HCT116 (cell line): ENCODE measurements at regions not wholly inside any gene's neighbourhood (a gene's known extent, or its start where the extent isn't known, plus 50 kb on each side); places are given as distances from the start of the nearest gene placed in this dataset.

Source experiments
- ATAC-seq: fragments of 200-7000 bp; cut with Tn5 transposase; 2 replicates; pipeline ENCODE4 v1.9.1; 2020; ENCODE audit warnings: mild to moderate bottlenecking, moderate library complexity
- BruUV-seq: library from RNA; stranded (reverse); fragments of 400-500 nt; replicated peaks from 2 replicates; lab custom pipeline; 2021; lab: Mats Ljungman, UMichigan
- CTCF ChIA-PET: fragments of 300-600 bp; sonication (Branson Sonifier 250); formaldehyde crosslinking; loops from one replicate; lab custom pipeline; 2021; ENCODE audit warnings: antibody characterized with exemption; lab: Charles Lee
- POLR2A ChIA-PET: fragments of 300-600, 350-600 bp; sonication (Branson Sonifier 250); formaldehyde crosslinking; loops from one replicate; lab custom pipeline; 2021; ENCODE audit warnings: antibody characterized with exemption; lab: Charles Lee
- RAD21 ChIA-PET, 2 experiments: fragments of 300-600 bp; sonication (Branson Sonifier 250); formaldehyde crosslinking; loops; one replicate each; lab custom pipeline; 2023; ENCODE audit warnings: low total read pairs in 2 of 2; ENCODE audit not compliant: uncharacterized antibody in 2 of 2, unreplicated experiment in 2 of 2, low non-redundant PET in 1 of 2; lab: Charles Lee
- DNase-seq: peaks from one replicate; pipeline ENCODE4 v3.0.0-alpha.2; 2010; ENCODE audit warnings: low read depth, low spot score
- H2AFZ ChIP-seq: fragments of 200-600 bp; shearing (Covaris generic), sonication (generic); 2 replicates; pipeline ENCODE4 v1.6.1; 2017; ENCODE audit warnings: low read depth, mixed run types, mixed read lengths, antibody characterized with exemption, low read length; ENCODE audit not compliant: poor library complexity, severe bottlenecking
- H3K27ac ChIP-seq: 2 replicates; pipeline ENCODE4 v1.5.1; 2012; ENCODE audit warnings: low read depth, low read length
- H3K27me3 ChIP-seq: fragments of 200-600 bp; sonication (generic); 2 replicates; pipeline ENCODE4 v1.6.1; 2016; ENCODE audit warnings: mixed run types, low read length, mixed read lengths; ENCODE audit not compliant: insufficient read depth
- H3K36me3 ChIP-seq, 2 experiments: fragments of 200-500 bp in 1 of 2; fragments of 200-600 bp in 1 of 2; sonication (Bioruptor generic) in 1 of 2; sonication (generic) in 1 of 2; 2 replicates each; pipeline versions ENCODE4 v1.5.1 to v1.6.1; 2014 to 2016; ENCODE audit warnings: low read length in 2 of 2, inconsistent platforms in 1 of 2, mixed read lengths in 1 of 2, mixed run types in 1 of 2; ENCODE audit not compliant: insufficient read depth in 2 of 2, control insufficient read depth in 1 of 2
- H3K4me1 ChIP-seq, 2 experiments: fragments of 200-600 bp in 1 of 2; sonication (generic) in 1 of 2; 2 replicates each; pipeline versions ENCODE4 v1.5.1 to v1.6.1; 2012 to 2017; ENCODE audit warnings: low read length in 2 of 2, inconsistent platforms in 1 of 2, mild to moderate bottlenecking in 1 of 2, mixed read lengths in 1 of 2, mixed run types in 1 of 2, moderate library complexity in 1 of 2; ENCODE audit not compliant: insufficient read depth in 2 of 2, control insufficient read depth in 1 of 2
- H3K4me2 ChIP-seq: fragments of 200-600 bp; sonication (generic); 2 replicates; pipeline ENCODE4 v1.6.1; 2017; ENCODE audit warnings: mixed run types, low read length, mixed read lengths
- H3K4me3 ChIP-seq, 2 experiments: fragments of 200-600 bp in 1 of 2; sonication (generic) in 1 of 2; replicated peaks in 1 of 2; 2 replicates each; pipeline ENCODE4 v1.5.1; 2011 to 2016; ENCODE audit warnings: low read length in 2 of 2, control low read depth in 1 of 2, low read depth in 1 of 2, mild to moderate bottlenecking in 1 of 2, mixed read lengths in 1 of 2, mixed run types in 1 of 2
- H3K79me2 ChIP-seq: fragments of 200-600 bp; sonication (generic); 2 replicates; pipeline ENCODE4 v1.6.1; 2017; ENCODE audit warnings: mild to moderate bottlenecking, mixed run types, low read length, moderate library complexity, mixed read lengths; ENCODE audit not compliant: insufficient read depth
- H3K9ac ChIP-seq: fragments of 200-600 bp; sonication (generic); 2 replicates; pipeline ENCODE4 v1.6.1; 2016; ENCODE audit warnings: low read length, mixed read lengths
- H3K9me2 ChIP-seq: fragments of 200-600 bp; sonication (generic), shearing (Covaris generic); 2 replicates; pipeline ENCODE4 v1.6.1; 2017; ENCODE audit warnings: mixed run types, mild to moderate bottlenecking, moderate library complexity; ENCODE audit not compliant: insufficient read depth
- H3K9me3 ChIP-seq, 2 experiments: fragments of 200-500 bp in 1 of 2; fragments of 200-600 bp in 1 of 2; sonication (Bioruptor generic) in 1 of 2; sonication (generic) in 1 of 2; 2 replicates each; pipeline ENCODE4 v1.6.1; 2014 to 2017; ENCODE audit warnings: low read length in 2 of 2, mixed read lengths in 2 of 2, inconsistent platforms in 1 of 2, low read depth in 1 of 2, mild to moderate bottlenecking in 1 of 2, mixed run types in 1 of 2, moderate library complexity in 1 of 2; ENCODE audit not compliant: control insufficient read depth in 1 of 2, insufficient read depth in 1 of 2
- H4K20me1 ChIP-seq: fragments of 200-600 bp; sonication (generic), shearing (Covaris generic); 2 replicates; pipeline ENCODE4 v1.6.1; 2017; ENCODE audit warnings: mixed run types, mild to moderate bottlenecking, moderate library complexity; ENCODE audit not compliant: insufficient read depth
- EZH2 ChIP-seq: fragments of 200-600 bp; sonication (generic); IDR thresholded peaks from 2 replicates; pipeline ENCODE4 v1.6.1; 2017; ENCODE audit warnings: antibody characterized with exemption, mixed run types
- EZH2phosphoT487 ChIP-seq: fragments of 200-600 bp; IDR thresholded peaks from 2 replicates; pipeline ENCODE4 v1.6.1; 2018; ENCODE audit warnings: antibody characterized with exemption, borderline replicate concordance
- JUND ChIP-seq: IDR thresholded peaks from 2 replicates; pipeline ENCODE4 v1.6.1; 2012
- POLR2AphosphoS5 ChIP-seq: IDR thresholded peaks from 2 replicates; pipeline ENCODE4 v1.6.1; 2011; ENCODE audit warnings: mild to moderate bottlenecking, low read depth, low read length, moderate library complexity
- SIN3A ChIP-seq: IDR thresholded peaks from 2 replicates; pipeline ENCODE4 v1.6.1; 2012; ENCODE audit warnings: low read depth
- SP1 ChIP-seq: IDR thresholded peaks from 2 replicates; pipeline ENCODE4 v1.6.1; 2012; ENCODE audit warnings: low read depth
- TCF7L2 ChIP-seq: IDR thresholded peaks from 2 replicates; pipeline ENCODE4 v1.7.0; 2011; ENCODE audit warnings: borderline replicate concordance, inconsistent platforms; ENCODE audit not compliant: insufficient read depth, insufficient read length; ENCODE audit errors: extremely low read depth
- ZBTB33 ChIP-seq: IDR thresholded peaks from 2 replicates; pipeline ENCODE4 v1.6.1; 2011; ENCODE audit warnings: mild to moderate bottlenecking, low read length, moderate library complexity; ENCODE audit not compliant: insufficient replicate concordance; ENCODE audit errors: extremely low read depth
- ZNF274 ChIP-seq: fragments of 200-500 bp; sonication (Bioruptor generic); IDR thresholded peaks from 2 replicates; pipeline ENCODE4 v1.6.1; 2014; ENCODE audit warnings: mild to moderate bottlenecking, low read depth, low read length, inconsistent platforms
- intact Hi-C: fragments of 100-400 bp; cut with micrococcal nuclease; formaldehyde crosslinking; loops from 2 replicates; pipeline ENCODE4 v1.10.0; 2022
- TF ChIP-seq, protein P1 (sequence below): IDR thresholded peaks from 2 replicates; pipeline ENCODE4 v1.6.1; 2012
- TF ChIP-seq, protein P2 (sequence below): IDR thresholded peaks from 2 replicates; pipeline ENCODE4 v1.6.1; 2012; ENCODE audit warnings: low read depth
- TF ChIP-seq, protein P3 (sequence below), 3 experiments: fragments of 200-600 bp in 1 of 3; sonication (generic) in 1 of 3; IDR thresholded peaks in 2 of 3; conservative IDR thresholded peaks in 1 of 3; 2 replicates each; pipeline ENCODE4 v1.5.1; 2012 to 2017; ENCODE audit warnings: low read depth in 2 of 3, low read length in 2 of 3, antibody characterized with exemption in 1 of 3, borderline replicate concordance in 1 of 3, control low read depth in 1 of 3, mild to moderate bottlenecking in 1 of 3, mixed read lengths in 1 of 3, mixed run types in 1 of 3, moderate library complexity in 1 of 3; ENCODE audit not compliant: insufficient read depth in 1 of 3

GRCh38 chr5:71910741-71911140 is 191.7 kb downstream of the CARTPT start (continued):
- TF ChIP-seq ZBTB33 = no peak

- H3K9me2 ChIP-seq = no peaks in the 10 kb centered on the region
- H3K27ac ChIP-seq = no peak overlapping the region
- ATAC-seq (no peak), DNase-seq (no peak)
- H3K79me2 ChIP-seq = no peaks in the 10 kb centered on the region
- H3K9ac ChIP-seq = no peak overlapping the region
- peaks cover 5 to 7% of the 10 kb centered on the region in 2 experiments; a peak in 3 of 4 replicates for H3K4me1 ChIP-seq
- H3K36me3 ChIP-seq = no peaks in the 10 kb centered on the region
- H3K4me2 ChIP-seq = no peak overlapping the region
- no TSS peak for BruUV-seq
- no peaks in the 10 kb centered on the region for H3K9me3 ChIP-seq
- intact Hi-C loops = no loop called here
- CTCF ChIA-PET = no interaction called here
- POLR2A ChIA-PET = no interaction called here
- no peaks in the 10 kb centered on the region for H4K20me1 ChIP-seq
- H3K4me3 ChIP-seq = no peak overlapping the region
- RAD21 ChIA-PET = no interaction called here
- no peak overlapping the region for H2AFZ ChIP-seq
- TF ChIP-seq, protein P1, sequence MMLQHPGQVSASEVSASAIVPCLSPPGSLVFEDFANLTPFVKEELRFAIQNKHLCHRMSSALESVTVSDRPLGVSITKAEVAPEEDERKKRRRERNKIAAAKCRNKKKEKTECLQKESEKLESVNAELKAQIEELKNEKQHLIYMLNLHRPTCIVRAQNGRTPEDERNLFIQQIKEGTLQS = no peak
- TF ChIP-seq TCF7L2 = no peak
- TF ChIP-seq EZH2 = no peak
- TF ChIP-seq POLR2AphosphoS5 = no peak
- no peak for TF ChIP-seq EZH2phosphoT487
- no peak for TF ChIP-seq JUND
- TF ChIP-seq, protein P2, sequence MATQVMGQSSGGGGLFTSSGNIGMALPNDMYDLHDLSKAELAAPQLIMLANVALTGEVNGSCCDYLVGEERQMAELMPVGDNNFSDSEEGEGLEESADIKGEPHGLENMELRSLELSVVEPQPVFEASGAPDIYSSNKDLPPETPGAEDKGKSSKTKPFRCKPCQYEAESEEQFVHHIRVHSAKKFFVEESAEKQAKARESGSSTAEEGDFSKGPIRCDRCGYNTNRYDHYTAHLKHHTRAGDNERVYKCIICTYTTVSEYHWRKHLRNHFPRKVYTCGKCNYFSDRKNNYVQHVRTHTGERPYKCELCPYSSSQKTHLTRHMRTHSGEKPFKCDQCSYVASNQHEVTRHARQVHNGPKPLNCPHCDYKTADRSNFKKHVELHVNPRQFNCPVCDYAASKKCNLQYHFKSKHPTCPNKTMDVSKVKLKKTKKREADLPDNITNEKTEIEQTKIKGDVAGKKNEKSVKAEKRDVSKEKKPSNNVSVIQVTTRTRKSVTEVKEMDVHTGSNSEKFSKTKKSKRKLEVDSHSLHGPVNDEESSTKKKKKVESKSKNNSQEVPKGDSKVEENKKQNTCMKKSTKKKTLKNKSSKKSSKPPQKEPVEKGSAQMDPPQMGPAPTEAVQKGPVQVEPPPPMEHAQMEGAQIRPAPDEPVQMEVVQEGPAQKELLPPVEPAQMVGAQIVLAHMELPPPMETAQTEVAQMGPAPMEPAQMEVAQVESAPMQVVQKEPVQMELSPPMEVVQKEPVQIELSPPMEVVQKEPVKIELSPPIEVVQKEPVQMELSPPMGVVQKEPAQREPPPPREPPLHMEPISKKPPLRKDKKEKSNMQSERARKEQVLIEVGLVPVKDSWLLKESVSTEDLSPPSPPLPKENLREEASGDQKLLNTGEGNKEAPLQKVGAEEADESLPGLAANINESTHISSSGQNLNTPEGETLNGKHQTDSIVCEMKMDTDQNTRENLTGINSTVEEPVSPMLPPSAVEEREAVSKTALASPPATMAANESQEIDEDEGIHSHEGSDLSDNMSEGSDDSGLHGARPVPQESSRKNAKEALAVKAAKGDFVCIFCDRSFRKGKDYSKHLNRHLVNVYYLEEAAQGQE = no peak
- no peak for TF ChIP-seq SP1
- TF ChIP-seq, protein P3, sequence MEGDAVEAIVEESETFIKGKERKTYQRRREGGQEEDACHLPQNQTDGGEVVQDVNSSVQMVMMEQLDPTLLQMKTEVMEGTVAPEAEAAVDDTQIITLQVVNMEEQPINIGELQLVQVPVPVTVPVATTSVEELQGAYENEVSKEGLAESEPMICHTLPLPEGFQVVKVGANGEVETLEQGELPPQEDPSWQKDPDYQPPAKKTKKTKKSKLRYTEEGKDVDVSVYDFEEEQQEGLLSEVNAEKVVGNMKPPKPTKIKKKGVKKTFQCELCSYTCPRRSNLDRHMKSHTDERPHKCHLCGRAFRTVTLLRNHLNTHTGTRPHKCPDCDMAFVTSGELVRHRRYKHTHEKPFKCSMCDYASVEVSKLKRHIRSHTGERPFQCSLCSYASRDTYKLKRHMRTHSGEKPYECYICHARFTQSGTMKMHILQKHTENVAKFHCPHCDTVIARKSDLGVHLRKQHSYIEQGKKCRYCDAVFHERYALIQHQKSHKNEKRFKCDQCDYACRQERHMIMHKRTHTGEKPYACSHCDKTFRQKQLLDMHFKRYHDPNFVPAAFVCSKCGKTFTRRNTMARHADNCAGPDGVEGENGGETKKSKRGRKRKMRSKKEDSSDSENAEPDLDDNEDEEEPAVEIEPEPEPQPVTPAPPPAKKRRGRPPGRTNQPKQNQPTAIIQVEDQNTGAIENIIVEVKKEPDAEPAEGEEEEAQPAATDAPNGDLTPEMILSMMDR (IDR thresholded peaks at IDR 0.05 in 2 of 3, conservative IDR thresholded peaks at IDR 0.05 in 1 of 3; ENCODE audit: borderline replicate concordance in 1 of 3, insufficient read depth in 1 of 3, low read depth in 2 of 3, low read length in 2 of 3) = no peak
- TF ChIP-seq SIN3A = no peak
- TF ChIP-seq ZNF274 = no peak
- H3K27me3 ChIP-seq = no peaks in the 10 kb centered on the region
Observed at GRCh38 chr5:71912021-71912420, 192.9 kb downstream of the CARTPT start.
